Middle frontal gyrus (tissue), 1 donor: ENCODE measurements at regions not wholly inside any gene's neighbourhood (a gene's known extent, or its start where the extent isn't known, plus 50 kb on each side); places are given as distances from the start of the nearest gene placed in this dataset.
A peak's percentile ranks its signal among the peaks of the same experiment; 100 is the strongest.

ENCODE experiments used
- DNase-seq: peaks from one replicate; pipeline ENCODE4 v3.0.0-alpha.2; 2015; ENCODE audit warnings: low spot score; ENCODE audit errors: extremely low spot score

- no peak for DNase-seq
These were observed 354.7 kb upstream of the FIGN start for GRCh38 chr2:164090533-164090932.

GRCh38 chr2:164084066-164084465 lies 348.3 kb upstream of the FIGN start:
- DNase-seq, result no peak

- DNase-seq, result peak; percentile 14
These were observed 344.7 kb upstream of the FIGN start for GRCh38 chr2:164080486-164080885.

- no peak for DNase-seq
These were observed 343.4 kb upstream of the FIGN start for GRCh38 chr2:164079258-164079657.

- no peak for DNase-seq
These were observed 342.6 kb upstream of the FIGN start for GRCh38 chr2:164078421-164078820.

- no peak for DNase-seq
These were observed 337.6 kb upstream of the FIGN start for GRCh38 chr2:164073101-164074074.

- DNase-seq, result no peak
These were observed 333.7 kb upstream of the FIGN start for GRCh38 chr2:164069540-164069939.

- DNase-seq, result no peak
These were observed 332.3 kb upstream of the FIGN start for GRCh38 chr2:164068063-164068462.

GRCh38 chr2:164066095-164066494 lies 330.3 kb upstream of the FIGN start:
- no peak for DNase-seq

GRCh38 chr2:164065038-164065437 lies 329.2 kb upstream of the FIGN start:
- DNase-seq, result no peak

- DNase-seq, result no peak
These were observed 325.4 kb upstream of the FIGN start for GRCh38 chr2:164061129-164061746.

- no peak for DNase-seq
These were observed 324.2 kb upstream of the FIGN start for GRCh38 chr2:164060031-164060430.

GRCh38 chr2:164055623-164056022 lies 319.8 kb upstream of the FIGN start:
- DNase-seq, result no peak

GRCh38 chr2:164054651-164055050 lies 318.8 kb upstream of the FIGN start:
- DNase-seq, result no peak

GRCh38 chr2:164053021-164053420 lies 317.2 kb upstream of the FIGN start:
- no peak for DNase-seq

GRCh38 chr2:164052006-164052405 lies 316.2 kb upstream of the FIGN start:
- no peak for DNase-seq

GRCh38 chr2:164048729-164049128 lies 312.9 kb upstream of the FIGN start:
- DNase-seq, result no peak

- no peak for DNase-seq
These were observed 310.2 kb upstream of the FIGN start for GRCh38 chr2:164046040-164046439.

- DNase-seq, result no peak
These were observed 308.8 kb upstream of the FIGN start for GRCh38 chr2:164044622-164045021.

- DNase-seq, result no peak
These were observed 303.5 kb upstream of the FIGN start for GRCh38 chr2:164039270-164039669.

- no peak for DNase-seq
These were observed 297.2 kb upstream of the FIGN start for GRCh38 chr2:164032995-164033394.

GRCh38 chr2:164030623-164031022 lies 294.8 kb upstream of the FIGN start:
- no peak for DNase-seq
